GM19025 (cell line): ENCODE measurements at regions not wholly inside any gene's neighbourhood (a gene's known extent, or its start where the extent isn't known, plus 50 kb on each side); places are given as distances from the start of the nearest gene placed in this dataset.
"Not testable (repeated sequence)": the region's sequence is repeated elsewhere in the genome, so short reads cannot be mapped to it uniquely, and the experiment has no call there.

ENCODE experiments used
- ATAC-seq: cut with Tn5 transposase; IDR thresholded peaks from one replicate; pipeline ENCODE4 v1.9.1; 2021; ENCODE audit warnings: mild to moderate bottlenecking, low read depth, moderate library complexity; ENCODE audit not compliant: unreplicated experiment

DNA sequence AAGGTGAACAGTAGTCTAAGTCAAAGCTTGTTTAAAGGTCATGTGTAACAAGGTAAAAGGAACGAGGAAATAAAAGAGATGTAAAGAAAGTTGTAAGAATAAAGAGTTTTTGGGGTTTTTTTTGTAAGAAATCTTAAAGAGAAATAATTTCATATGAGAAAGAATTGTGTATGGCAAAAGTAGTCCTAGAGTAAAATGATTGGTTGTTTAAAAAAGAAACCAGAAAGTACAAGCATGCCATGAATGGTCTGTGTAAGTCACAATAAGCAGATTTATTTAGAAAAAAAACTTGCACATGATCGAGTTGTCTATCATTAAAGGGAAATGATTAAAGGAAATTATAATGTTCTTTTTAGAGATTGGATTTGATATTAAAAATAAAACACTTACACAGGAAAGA lies 172.6 kb upstream of the TUSC1 start:
- no peak for ATAC-seq

DNA sequence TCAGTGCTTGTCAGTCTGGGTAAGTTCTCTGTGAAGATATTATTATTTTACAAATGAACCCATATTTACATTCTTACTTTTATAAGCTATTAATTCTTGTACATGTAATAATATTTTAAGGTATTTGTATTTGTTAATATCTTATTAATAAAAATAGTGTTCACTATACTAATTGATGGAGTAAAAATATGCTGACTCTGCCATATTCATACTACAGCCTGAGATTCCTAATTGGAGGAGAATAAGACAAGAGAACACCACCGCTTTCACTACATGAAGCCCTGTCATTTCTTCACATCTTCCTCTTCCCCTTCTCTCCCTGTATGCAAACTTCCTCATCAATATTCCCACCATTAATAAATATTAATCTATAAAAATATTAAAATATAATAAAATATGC lies 167.6 kb upstream of the TUSC1 start:
- ATAC-seq: no peak

GRCh38 chr9:25830381-25830780 lies 152.1 kb upstream of the TUSC1 start:
- no peak for ATAC-seq

DNA sequence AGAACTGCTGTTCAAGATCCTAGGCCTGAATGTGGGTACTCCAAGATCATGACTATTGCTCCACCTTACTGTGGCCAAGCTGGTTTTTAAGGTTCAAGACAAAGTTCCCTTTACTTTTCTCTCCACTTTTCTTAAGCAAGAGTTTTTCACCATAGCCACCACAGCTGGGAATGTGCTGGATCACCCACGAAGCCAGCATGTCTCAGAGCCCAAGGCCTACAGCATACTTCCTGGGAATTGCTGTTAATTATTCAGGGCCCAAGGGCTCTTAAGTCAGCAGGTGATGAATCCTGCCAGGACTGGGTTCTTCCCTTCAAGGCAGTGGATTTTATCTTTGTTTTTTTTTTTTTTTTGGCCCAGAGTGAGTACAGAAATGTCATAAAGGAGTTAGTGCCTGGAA lies 149.4 kb upstream of the TUSC1 start:
- ATAC-seq: no peak

DNA sequence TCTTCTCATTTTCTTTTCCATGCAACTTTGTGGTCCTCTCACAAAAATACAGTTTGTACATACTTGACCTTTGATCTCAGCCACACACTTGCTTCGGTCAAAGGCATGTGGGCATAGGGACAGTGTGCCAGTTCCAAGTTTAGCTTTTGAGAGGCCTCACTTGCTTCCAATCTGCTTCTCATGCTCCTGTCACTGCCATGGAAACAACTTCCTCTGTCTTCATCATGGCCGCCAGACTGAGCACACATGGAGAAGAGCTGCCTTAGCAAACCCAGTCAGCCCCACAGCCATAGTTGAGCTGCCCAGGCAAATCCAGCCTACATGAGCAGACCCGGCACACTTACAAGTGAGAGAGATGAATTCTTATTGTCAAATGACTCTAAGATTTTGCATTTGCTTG lies 138.2 kb upstream of the TUSC1 start:
- ATAC-seq: no peak

GRCh38 chr9:25814023-25814422 lies 135.8 kb upstream of the TUSC1 start:
- no peak for ATAC-seq

DNA sequence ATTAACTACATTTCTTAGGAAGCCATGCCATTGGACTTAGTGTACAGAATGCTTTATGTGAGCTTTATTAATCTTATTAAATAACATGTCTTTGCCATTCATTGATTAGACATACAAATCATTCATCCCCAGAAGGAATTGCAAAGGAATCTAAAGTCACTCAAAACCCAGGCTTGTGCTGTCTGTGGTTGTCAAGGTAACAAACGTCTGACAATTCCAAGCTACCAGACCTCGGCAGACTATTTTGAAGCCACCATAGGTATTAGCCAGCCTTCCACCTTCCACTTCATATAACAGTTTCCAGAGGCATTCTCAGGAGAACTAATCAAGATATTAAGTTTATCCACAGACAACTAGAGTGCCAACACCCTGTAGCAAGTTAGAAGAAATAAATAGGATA lies 135.2 kb upstream of the TUSC1 start:
- ATAC-seq: no peak

DNA sequence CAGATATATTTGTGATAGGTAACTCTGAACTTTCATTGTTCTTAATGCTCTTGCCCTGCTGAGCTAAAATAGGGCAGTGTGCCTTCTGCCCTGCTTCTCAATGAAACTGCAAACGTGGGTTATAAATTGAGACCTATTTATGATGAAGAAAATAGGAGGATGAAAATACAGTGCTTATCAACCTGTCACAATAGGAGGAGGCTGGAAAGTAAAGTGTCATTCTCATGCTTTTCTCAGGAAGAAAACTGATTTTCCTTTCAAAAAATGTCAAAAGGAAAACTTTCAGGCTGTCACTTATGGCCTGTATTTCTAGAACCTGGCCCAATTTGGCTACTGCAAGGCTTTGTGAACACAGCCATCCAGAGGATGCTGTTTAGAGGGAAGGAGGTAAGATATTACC lies 130.3 kb upstream of the TUSC1 start:
- ATAC-seq: no peak

DNA sequence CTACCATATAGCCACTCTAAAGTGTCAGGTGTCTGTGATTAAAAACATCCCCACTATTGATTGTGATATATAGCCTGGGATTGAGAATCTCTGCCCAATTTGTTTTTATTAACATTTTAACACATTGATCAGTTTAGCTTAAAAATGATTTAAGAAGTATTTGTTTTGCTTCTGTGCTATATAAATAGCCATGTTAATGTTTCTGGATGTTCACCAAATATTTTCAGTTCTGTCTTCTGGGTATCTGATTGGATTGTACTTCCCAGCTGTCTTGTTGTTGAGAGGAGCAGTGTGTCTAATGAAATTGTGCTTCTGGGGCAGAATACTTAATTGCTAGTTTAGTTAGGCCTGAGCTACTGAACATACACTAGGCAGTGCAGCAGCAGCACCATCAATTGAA lies 126.6 kb upstream of the TUSC1 start:
- no peak for ATAC-seq

DNA sequence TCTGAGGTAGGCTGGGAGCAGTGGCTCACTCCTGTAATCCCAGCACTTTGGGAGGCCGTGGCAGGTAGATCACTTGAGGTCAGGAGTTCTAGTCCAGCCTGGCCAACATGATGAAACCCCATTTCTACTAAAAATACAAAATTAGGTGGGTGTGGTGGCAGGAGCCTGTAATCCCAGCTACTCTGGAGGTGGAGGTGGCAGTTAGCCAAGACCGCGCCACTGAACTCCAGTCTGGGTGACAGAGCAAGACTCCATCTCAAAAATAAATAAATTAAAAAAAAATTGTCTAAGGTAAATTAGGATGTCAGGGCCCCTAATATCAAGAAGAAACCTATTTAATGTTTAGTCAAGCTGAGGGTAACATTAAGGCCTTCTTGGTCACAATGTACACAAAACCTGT lies 123.7 kb upstream of the TUSC1 start:
- not testable (repeated sequence) for ATAC-seq

DNA sequence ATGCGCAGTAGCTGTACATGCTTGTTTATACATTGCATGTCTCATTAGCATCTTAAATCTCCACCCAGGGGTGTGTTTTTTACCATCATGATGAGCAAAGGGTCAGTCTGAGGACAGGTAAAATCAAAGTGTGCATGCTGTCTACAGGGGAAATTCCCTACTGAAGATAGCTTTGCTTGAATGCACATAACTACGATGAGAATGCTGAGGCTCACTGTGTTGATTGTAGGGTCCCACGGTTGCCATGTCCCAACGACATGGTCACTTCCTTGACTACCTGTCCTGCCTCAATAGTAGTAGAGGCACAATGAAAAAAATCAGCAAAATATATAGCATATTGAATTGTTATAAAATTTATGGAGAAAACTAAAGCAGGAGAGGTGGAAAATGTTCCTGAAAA lies 95.6 kb upstream of the TUSC1 start:
- no peak for ATAC-seq

- ATAC-seq: no peak
Measured at GRCh38 chr9:25755951-25756350, 77.7 kb upstream of the TUSC1 start.

DNA sequence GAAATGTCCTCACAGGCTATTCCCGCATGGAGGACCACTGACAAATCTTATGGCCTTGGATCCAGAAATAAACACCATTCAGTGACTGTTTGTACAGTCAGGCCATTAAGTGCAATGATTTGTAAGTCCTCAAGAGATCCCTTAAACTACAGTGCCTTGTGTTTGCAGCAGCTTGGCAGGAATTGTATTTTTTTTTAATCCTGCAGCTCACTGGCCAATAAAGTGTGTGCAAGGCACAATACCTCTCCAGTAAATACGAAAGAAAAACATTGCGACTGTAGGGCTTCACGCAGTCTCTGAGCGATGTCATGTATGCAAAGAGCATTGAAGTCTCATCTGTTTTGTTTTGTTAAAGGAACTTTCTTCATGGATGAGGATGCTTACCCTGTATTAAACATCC lies 74.2 kb upstream of the TUSC1 start:
- no peak for ATAC-seq

- ATAC-seq: no peak
Measured at GRCh38 chr9:25742256-25742655, 64.0 kb upstream of the TUSC1 start.

GRCh38 chr9:25733336-25733982 lies 55.2 kb upstream of the TUSC1 start:
- ATAC-seq: no peak

GRCh38 chr9:25731895-25732794 lies 53.9 kb upstream of the TUSC1 start:
- not testable (repeated sequence) for ATAC-seq
